ENCODE measurements at regions not wholly inside any gene's neighbourhood (a gene's known extent, or its start where the extent isn't known, plus 50 kb on each side); places are given as distances from the start of the nearest gene placed in this dataset.

DNA sequence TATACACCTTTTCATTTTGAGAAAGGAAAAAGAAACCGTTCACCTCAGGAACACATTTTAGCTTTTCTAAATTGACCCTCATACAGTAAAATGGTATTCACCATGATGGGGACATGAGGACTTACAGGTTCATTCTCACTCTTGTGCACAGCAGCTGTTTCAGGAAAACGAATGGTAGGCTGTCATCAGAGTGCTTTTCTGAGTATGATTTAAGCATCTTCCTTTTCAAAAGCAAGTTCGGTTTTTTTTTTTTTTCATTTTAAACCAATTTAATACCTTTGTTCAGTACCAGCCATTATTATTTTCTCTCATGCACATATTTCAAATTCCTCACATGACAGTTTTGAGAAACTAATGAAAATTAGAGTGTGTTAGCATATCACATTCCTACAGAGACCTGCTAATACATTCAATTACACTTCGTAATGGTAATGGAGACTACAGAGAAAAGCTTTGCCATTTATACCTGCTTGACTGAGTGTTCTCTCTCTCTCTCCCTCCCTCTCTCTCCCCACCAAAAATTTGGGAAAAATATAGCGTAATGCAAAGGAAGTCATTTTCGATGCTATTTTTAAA, 129.2 kb downstream of the SAMD5 start:
- intact Hi-C loops (cut with micrococcal nuclease) = no loop called here
- H3K4me1 ChIP-seq (ENCODE audit: insufficient read depth, low read length) = peaks cover 11% of the 10 kb centered on the region
- H3K4me3 ChIP-seq (ENCODE audit: low read length) = no peak overlapping the region
- H4K20me1 ChIP-seq (ENCODE audit: low read length) = no peaks in the 10 kb centered on the region
- H3K36me3 ChIP-seq (ENCODE audit: low read depth, low read length) = no peaks in the 10 kb centered on the region
- no peak overlapping the region for H2AFZ ChIP-seq (ENCODE audit: low read length)
- H3K9me2 ChIP-seq (replicated peaks; ENCODE audit: low read length) = no peaks in the 10 kb centered on the region
- no peak for DNase-seq
- ATAC-seq = no peak
- H3K9me3 ChIP-seq (ENCODE audit: low read length) = no peaks in the 10 kb centered on the region
- no peaks in the 10 kb centered on the region for H3K79me2 ChIP-seq (ENCODE audit: low read length)
- no TSS peak for BruUV-seq (replicated peaks)
- no peaks in the 10 kb centered on the region for H3F3A ChIP-seq (ENCODE audit: low read length, unreplicated experiment)
- H3K27ac ChIP-seq (ENCODE audit: low read length) = no peak overlapping the region
- POLR2A ChIA-PET (ENCODE audit: unreplicated experiment) = no interaction called here
- H3K27me3 ChIP-seq (ENCODE audit: low read length) = no peaks in the 10 kb centered on the region
- no peak overlapping the region for H3K9ac ChIP-seq (ENCODE audit: low read length)
- H3K4me2 ChIP-seq (ENCODE audit: low read length) = no peak overlapping the region
- CTCF ChIA-PET = no interaction called here
- TF ChIP-seq, protein P1, sequence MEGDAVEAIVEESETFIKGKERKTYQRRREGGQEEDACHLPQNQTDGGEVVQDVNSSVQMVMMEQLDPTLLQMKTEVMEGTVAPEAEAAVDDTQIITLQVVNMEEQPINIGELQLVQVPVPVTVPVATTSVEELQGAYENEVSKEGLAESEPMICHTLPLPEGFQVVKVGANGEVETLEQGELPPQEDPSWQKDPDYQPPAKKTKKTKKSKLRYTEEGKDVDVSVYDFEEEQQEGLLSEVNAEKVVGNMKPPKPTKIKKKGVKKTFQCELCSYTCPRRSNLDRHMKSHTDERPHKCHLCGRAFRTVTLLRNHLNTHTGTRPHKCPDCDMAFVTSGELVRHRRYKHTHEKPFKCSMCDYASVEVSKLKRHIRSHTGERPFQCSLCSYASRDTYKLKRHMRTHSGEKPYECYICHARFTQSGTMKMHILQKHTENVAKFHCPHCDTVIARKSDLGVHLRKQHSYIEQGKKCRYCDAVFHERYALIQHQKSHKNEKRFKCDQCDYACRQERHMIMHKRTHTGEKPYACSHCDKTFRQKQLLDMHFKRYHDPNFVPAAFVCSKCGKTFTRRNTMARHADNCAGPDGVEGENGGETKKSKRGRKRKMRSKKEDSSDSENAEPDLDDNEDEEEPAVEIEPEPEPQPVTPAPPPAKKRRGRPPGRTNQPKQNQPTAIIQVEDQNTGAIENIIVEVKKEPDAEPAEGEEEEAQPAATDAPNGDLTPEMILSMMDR (conservative IDR thresholded peaks at IDR 0.05; ENCODE audit: low read depth, low read length) = no peak
- TF ChIP-seq EZH2 (IDR thresholded peaks at IDR 0.05; ENCODE audit: low read length, unreplicated experiment) = no peak
- TF ChIP-seq EZH2phosphoT487 (IDR thresholded peaks at IDR 0.05; ENCODE audit: borderline replicate concordance, low read length) = no peak

DNA sequence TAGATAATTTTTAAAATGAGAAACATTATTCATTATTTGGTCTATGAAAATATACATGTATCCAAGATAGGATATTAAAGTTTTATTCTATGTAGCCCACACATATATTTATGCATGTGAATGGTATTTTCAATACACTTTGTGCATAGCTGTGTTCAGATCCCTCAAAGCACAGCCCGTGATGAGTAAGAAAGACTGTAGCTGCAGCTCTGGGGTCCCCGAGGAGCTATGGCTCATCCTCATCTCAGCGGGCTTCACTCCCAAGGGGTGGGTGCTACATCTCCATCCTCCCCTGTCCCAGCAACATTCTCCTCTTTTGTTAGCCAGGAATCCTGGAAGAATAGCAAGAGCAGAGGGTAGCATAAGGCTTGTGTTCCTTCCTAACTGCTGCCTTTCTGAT, 130.8 kb downstream of the SAMD5 start:
- no peak overlapping the region for H3K9ac ChIP-seq (ENCODE audit: low read length)
- no TSS peak for BruUV-seq (replicated peaks)
- TF ChIP-seq, protein P1 (conservative IDR thresholded peaks at IDR 0.05; ENCODE audit: low read depth, low read length) = no peak
- no peak for TF ChIP-seq EZH2 (IDR thresholded peaks at IDR 0.05; ENCODE audit: low read length, unreplicated experiment)
- TF ChIP-seq EZH2phosphoT487 (IDR thresholded peaks at IDR 0.05; ENCODE audit: borderline replicate concordance, low read length) = no peak
- H3K36me3 ChIP-seq (ENCODE audit: low read depth, low read length) = no peaks in the 10 kb centered on the region
- CTCF ChIA-PET = no interaction called here
- POLR2A ChIA-PET (ENCODE audit: unreplicated experiment) = no interaction called here
- no peak overlapping the region for H3K27ac ChIP-seq (ENCODE audit: low read length)
- no peaks in the 10 kb centered on the region for H3K79me2 ChIP-seq (ENCODE audit: low read length)
- no peaks in the 10 kb centered on the region for H3K27me3 ChIP-seq (ENCODE audit: low read length)
- intact Hi-C loops (cut with micrococcal nuclease) = no loop called here
- no peak overlapping the region for H2AFZ ChIP-seq (ENCODE audit: low read length)
- H3K9me2 ChIP-seq (replicated peaks; ENCODE audit: low read length) = no peaks in the 10 kb centered on the region
- H3K9me3 ChIP-seq (ENCODE audit: low read length) = no peaks in the 10 kb centered on the region
- H3K4me3 ChIP-seq (ENCODE audit: low read length) = no peak overlapping the region
- H4K20me1 ChIP-seq (ENCODE audit: low read length) = no peaks in the 10 kb centered on the region
- ATAC-seq = no peak
- H3F3A ChIP-seq (ENCODE audit: low read length, unreplicated experiment) = no peaks in the 10 kb centered on the region
- peaks cover 16% of the 10 kb centered on the region for H3K4me1 ChIP-seq (ENCODE audit: insufficient read depth, low read length)
- DNase-seq = no peak
- no peak overlapping the region for H3K4me2 ChIP-seq (ENCODE audit: low read length)

DNA sequence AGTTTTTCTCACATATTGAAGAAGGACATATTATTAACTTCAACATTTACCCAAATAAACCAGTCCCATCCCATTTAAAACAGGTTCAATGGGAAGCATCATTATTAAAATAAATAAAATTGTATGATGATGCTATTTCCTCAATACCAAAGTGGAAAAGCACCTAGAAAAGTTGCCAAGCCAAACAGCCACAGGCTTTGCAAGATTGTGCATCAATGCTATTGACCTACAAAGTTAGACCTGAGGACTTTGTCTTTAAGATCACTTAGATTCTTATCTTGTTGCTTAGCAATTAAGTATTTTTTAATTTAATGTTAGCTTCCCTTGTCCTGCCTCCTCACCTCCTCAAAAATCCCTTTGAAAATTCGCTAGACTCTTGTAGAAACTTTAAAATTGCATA, 132.1 kb downstream of the SAMD5 start:
- Histone ChIP-seq H3K4me1 (ENCODE audit: insufficient read depth, low read length) (peaks cover 16% of the 10 kb centered on the region), H3K27ac (ENCODE audit: low read length) (no peak overlapping the region), H4K20me1 (ENCODE audit: low read length) (no peaks in the 10 kb centered on the region), H3K9me2 (replicated peaks; ENCODE audit: low read length) (no peaks in the 10 kb centered on the region), H2AFZ (ENCODE audit: low read length) (no peak overlapping the region), H3K36me3 (ENCODE audit: low read depth, low read length) (no peaks in the 10 kb centered on the region), H3K79me2 (ENCODE audit: low read length) (no peaks in the 10 kb centered on the region), H3F3A (ENCODE audit: low read length, unreplicated experiment) (no peaks in the 10 kb centered on the region), H3K27me3 (ENCODE audit: low read length) (no peaks in the 10 kb centered on the region), H3K9me3 (ENCODE audit: low read length) (no peaks in the 10 kb centered on the region), H3K9ac (ENCODE audit: low read length) (no peak overlapping the region), H3K4me2 (ENCODE audit: low read length) (no peak overlapping the region), H3K4me3 (ENCODE audit: low read length) (no peak overlapping the region)
- DNase-seq (no peak), ATAC-seq (no peak)
- POLR2A ChIA-PET (ENCODE audit: unreplicated experiment) = no interaction called here
- intact Hi-C loops (cut with micrococcal nuclease) = loop anchor here (5.0 kb wide), 1 partner anchor 507 kb away; no protein-coding TSS in a partner anchor
- no TSS peak for BruUV-seq (replicated peaks)
- no peak for TF ChIP-seq EZH2 (IDR thresholded peaks at IDR 0.05; ENCODE audit: low read length, unreplicated experiment)
- no peak for TF ChIP-seq EZH2phosphoT487 (IDR thresholded peaks at IDR 0.05; ENCODE audit: borderline replicate concordance, low read length)
- TF ChIP-seq, protein P1 (conservative IDR thresholded peaks at IDR 0.05; ENCODE audit: low read depth, low read length) = no peak
- CTCF ChIA-PET = no interaction called here

Data from PC-3 (cell line).